GM21619 (cell line): ENCODE measurements at regions not wholly inside any gene's neighbourhood (a gene's known extent, or its start where the extent isn't known, plus 50 kb on each side); places are given as distances from the start of the nearest gene placed in this dataset.
"Not testable (repeated sequence)": the region's sequence is repeated elsewhere in the genome, so short reads cannot be mapped to it uniquely, and the experiment has no call there.

Source experiments
- ATAC-seq: cut with Tn5 transposase; IDR thresholded peaks from one replicate; pipeline ENCODE4 v1.9.1; 2021; ENCODE audit not compliant: unreplicated experiment

- ATAC-seq, result no peak
These were observed 81.8 kb upstream of the MAP3K1 start for GRCh38 chr5:56733580-56733979.

- no peak for ATAC-seq
These were observed 83.2 kb upstream of the MAP3K1 start for GRCh38 chr5:56732121-56732520.

GRCh38 chr5:56731473-56731872 is 83.9 kb upstream of the MAP3K1 start:
- ATAC-seq, result not testable (repeated sequence)

- ATAC-seq, result no peak
These were observed 85.9 kb upstream of the MAP3K1 start for GRCh38 chr5:56729488-56729887.

- ATAC-seq, result no peak
These were observed 89.5 kb upstream of the MAP3K1 start for GRCh38 chr5:56725711-56726411.

GRCh38 chr5:56724857-56725256 is 90.5 kb upstream of the MAP3K1 start:
- ATAC-seq, result not testable (repeated sequence)

GRCh38 chr5:56722317-56722716 is 93.0 kb upstream of the MAP3K1 start:
- ATAC-seq, result no peak

- no peak for ATAC-seq
These were observed 97.9 kb upstream of the MAP3K1 start for GRCh38 chr5:56717253-56717987.

- no peak for ATAC-seq
These were observed 99.4 kb upstream of the MAP3K1 start for GRCh38 chr5:56715986-56716385.

- no peak for ATAC-seq
These were observed 102.3 kb upstream of the MAP3K1 start for GRCh38 chr5:56712895-56713591.

GRCh38 chr5:56710826-56711590 is 104.3 kb upstream of the MAP3K1 start:
- ATAC-seq, result no peak

GRCh38 chr5:56706504-56706903 is 108.8 kb upstream of the MAP3K1 start:
- no peak for ATAC-seq

- no peak for ATAC-seq
These were observed 110.1 kb upstream of the MAP3K1 start for GRCh38 chr5:56705217-56705616.

- ATAC-seq, result no peak
These were observed 111.4 kb upstream of the MAP3K1 start for GRCh38 chr5:56703952-56704351.

- no peak for ATAC-seq
These were observed 114.6 kb upstream of the MAP3K1 start for GRCh38 chr5:56700711-56701110.

- no peak for ATAC-seq
These were observed 115.8 kb upstream of the MAP3K1 start for GRCh38 chr5:56699538-56699937.

GRCh38 chr5:56698463-56699381 is 116.6 kb upstream of the MAP3K1 start:
- ATAC-seq, result no peak

GRCh38 chr5:56696900-56697299 is 118.4 kb upstream of the MAP3K1 start:
- ATAC-seq, result no peak

- no peak for ATAC-seq
These were observed 122.1 kb upstream of the MAP3K1 start for GRCh38 chr5:56693220-56693579.
